GM21526 (cell line): ENCODE measurements at regions not wholly inside any gene's neighbourhood (a gene's known extent, or its start where the extent isn't known, plus 50 kb on each side); places are given as distances from the start of the nearest gene placed in this dataset.

Source experiments
- ATAC-seq: cut with Tn5 transposase; IDR thresholded peaks from one replicate; pipeline ENCODE4 v1.9.1; 2021; ENCODE audit warnings: moderate library complexity; ENCODE audit not compliant: unreplicated experiment, low FRiP score

DNA sequence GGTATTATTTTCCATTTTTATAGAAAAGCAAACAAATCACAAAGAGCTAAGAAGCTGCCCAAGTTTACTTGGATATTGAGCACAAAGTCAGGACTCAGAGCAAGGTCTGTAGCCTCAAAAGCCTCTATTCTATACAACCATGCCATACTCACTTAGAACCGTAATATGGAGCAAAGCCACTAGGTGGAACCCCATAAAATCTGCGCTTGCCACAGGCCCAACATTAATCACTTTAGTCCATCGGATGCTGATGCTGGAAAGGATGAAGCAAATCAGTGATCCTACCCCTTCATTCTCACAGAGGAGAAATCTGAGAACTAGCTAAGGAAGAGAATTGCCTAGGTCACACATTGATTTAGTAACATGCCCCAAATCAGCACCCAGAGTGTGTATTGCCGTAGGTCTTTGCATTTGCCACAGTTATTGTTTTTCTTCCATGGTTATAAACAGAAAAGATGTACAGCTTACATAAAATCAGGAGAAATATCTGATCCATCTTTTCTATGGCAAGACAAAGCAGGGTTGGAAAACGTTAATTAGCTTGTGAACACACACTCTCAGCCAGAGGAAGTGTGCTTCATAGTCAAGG is 56.7 kb upstream of the RAB38 start:
- peak; percentile 85 for ATAC-seq

DNA sequence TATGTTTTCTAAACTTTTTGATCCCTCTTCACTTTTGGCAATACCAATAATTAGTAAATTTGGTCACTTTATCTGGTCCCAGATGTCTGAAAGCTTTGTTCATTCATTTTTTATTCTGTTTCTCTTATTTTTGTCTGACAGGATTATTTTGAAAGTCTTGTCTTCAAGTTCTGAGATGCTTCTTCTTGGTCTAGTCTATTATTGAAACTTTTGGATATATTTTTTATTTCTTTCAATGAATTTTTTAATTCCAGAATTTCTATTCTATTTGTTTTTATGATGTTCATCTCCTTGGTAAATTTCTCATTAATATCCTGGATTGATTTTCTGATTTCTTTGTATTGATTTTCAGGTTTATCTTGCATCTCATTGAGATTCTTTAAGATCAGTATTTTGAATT is 54.1 kb upstream of the RAB38 start:
- no peak for ATAC-seq
